ENCODE measurements at regions not wholly inside any gene's neighbourhood (a gene's known extent, or its start where the extent isn't known, plus 50 kb on each side); places are given as distances from the start of the nearest gene placed in this dataset.

- DNase-seq (ENCODE audit: insufficient read length, low spot score) (no peak), FAIRE-seq (no peak)
- TF ChIP-seq SPI1 (IDR thresholded peaks at IDR 0.05; ENCODE audit: low read depth, low read length) (no peak), PAX5 (IDR thresholded peaks at IDR 0.05; ENCODE audit: insufficient read depth, low read length, severe bottlenecking) (no peak), POLR2A (IDR thresholded peaks at IDR 0.05; ENCODE audit: low read depth, low read length) (no peak), TAF1 (IDR thresholded peaks at IDR 0.05; ENCODE audit: low read depth, low read length) (no peak), POU2F2 (IDR thresholded peaks at IDR 0.05; ENCODE audit: low read depth, low read length) (no peak), POLR2AphosphoS5 (IDR thresholded peaks at IDR 0.05; ENCODE audit: low read depth, low read length) (no peak)
Measured at GRCh38 chr16:86198206-86199118, 299.5 kb downstream of the IRF8 start.

GRCh38 chr16:86199182-86199581 is 300.2 kb downstream of the IRF8 start:
- TF ChIP-seq TAF1 (IDR thresholded peaks at IDR 0.05; ENCODE audit: low read depth, low read length) (no peak), POLR2AphosphoS5 (IDR thresholded peaks at IDR 0.05; ENCODE audit: low read depth, low read length) (no peak), POLR2A (IDR thresholded peaks at IDR 0.05; ENCODE audit: low read depth, low read length) (no peak), SPI1 (IDR thresholded peaks at IDR 0.05; ENCODE audit: low read depth, low read length) (no peak), PAX5 (IDR thresholded peaks at IDR 0.05; ENCODE audit: insufficient read depth, low read length, severe bottlenecking) (no peak)
- DNase-seq (ENCODE audit: insufficient read length, low spot score) (no peak), FAIRE-seq (no peak)

GRCh38 chr16:86199871-86200695 is 301.1 kb downstream of the IRF8 start:
- DNase-seq (ENCODE audit: insufficient read length, low spot score) (no peak), FAIRE-seq (no peak)
- TF ChIP-seq SPI1 (IDR thresholded peaks at IDR 0.05; ENCODE audit: low read depth, low read length), result no peak
- TF ChIP-seq POLR2A (IDR thresholded peaks at IDR 0.05; ENCODE audit: low read depth, low read length), result no peak
- no peak for TF ChIP-seq POLR2AphosphoS5 (IDR thresholded peaks at IDR 0.05; ENCODE audit: low read depth, low read length)
- no peak for TF ChIP-seq TAF1 (IDR thresholded peaks at IDR 0.05; ENCODE audit: low read depth, low read length)
- no peak for TF ChIP-seq PAX5 (IDR thresholded peaks at IDR 0.05; ENCODE audit: insufficient read depth, low read length, severe bottlenecking)
- TF ChIP-seq POU2F2 (IDR thresholded peaks at IDR 0.05; ENCODE audit: low read depth, low read length), result no peak

- FAIRE-seq (no peak), DNase-seq (ENCODE audit: insufficient read length, low spot score) (no peak)
- TF ChIP-seq POLR2A (IDR thresholded peaks at IDR 0.05; ENCODE audit: low read depth, low read length) (no peak), POLR2AphosphoS5 (IDR thresholded peaks at IDR 0.05; ENCODE audit: low read depth, low read length) (no peak), POU2F2 (IDR thresholded peaks at IDR 0.05; ENCODE audit: low read depth, low read length) (no peak), PAX5 (IDR thresholded peaks at IDR 0.05; ENCODE audit: insufficient read depth, low read length, severe bottlenecking) (no peak), SPI1 (IDR thresholded peaks at IDR 0.05; ENCODE audit: low read depth, low read length) (no peak), TAF1 (IDR thresholded peaks at IDR 0.05; ENCODE audit: low read depth, low read length) (no peak)
Measured at GRCh38 chr16:86200722-86201121, 301.8 kb downstream of the IRF8 start.

GRCh38 chr16:86201746-86202145 is 302.8 kb downstream of the IRF8 start:
- FAIRE-seq (no peak), DNase-seq (ENCODE audit: insufficient read length, low spot score) (no peak)
- TF ChIP-seq SPI1 (IDR thresholded peaks at IDR 0.05; ENCODE audit: low read depth, low read length) (no peak), PAX5 (IDR thresholded peaks at IDR 0.05; ENCODE audit: insufficient read depth, low read length, severe bottlenecking) (no peak), POLR2A (IDR thresholded peaks at IDR 0.05; ENCODE audit: low read depth, low read length) (no peak), POLR2AphosphoS5 (IDR thresholded peaks at IDR 0.05; ENCODE audit: low read depth, low read length) (no peak), TAF1 (IDR thresholded peaks at IDR 0.05; ENCODE audit: low read depth, low read length) (no peak), POU2F2 (IDR thresholded peaks at IDR 0.05; ENCODE audit: low read depth, low read length) (no peak)

GRCh38 chr16:86202267-86202666 is 303.3 kb downstream of the IRF8 start:
- TF ChIP-seq POLR2AphosphoS5 (IDR thresholded peaks at IDR 0.05; ENCODE audit: low read depth, low read length) (no peak), POU2F2 (IDR thresholded peaks at IDR 0.05; ENCODE audit: low read depth, low read length) (no peak), PAX5 (IDR thresholded peaks at IDR 0.05; ENCODE audit: insufficient read depth, low read length, severe bottlenecking) (no peak)
- DNase-seq (ENCODE audit: insufficient read length, low spot score) (no peak), FAIRE-seq (no peak)

GRCh38 chr16:86202760-86203426 is 303.9 kb downstream of the IRF8 start:
- no peak for FAIRE-seq

GRCh38 chr16:86203557-86204275 is 304.8 kb downstream of the IRF8 start:
- no peak for TF ChIP-seq TAF1 (IDR thresholded peaks at IDR 0.05; ENCODE audit: low read depth, low read length)
- TF ChIP-seq SPI1 (IDR thresholded peaks at IDR 0.05; ENCODE audit: low read depth, low read length), result no peak
- no peak for TF ChIP-seq POU2F2 (IDR thresholded peaks at IDR 0.05; ENCODE audit: low read depth, low read length)
- no peak for TF ChIP-seq POLR2AphosphoS5 (IDR thresholded peaks at IDR 0.05; ENCODE audit: low read depth, low read length)
- no peak for TF ChIP-seq PAX5 (IDR thresholded peaks at IDR 0.05; ENCODE audit: insufficient read depth, low read length, severe bottlenecking)
- no peak for TF ChIP-seq POLR2A (IDR thresholded peaks at IDR 0.05; ENCODE audit: low read depth, low read length)
- DNase-seq (ENCODE audit: insufficient read length, low spot score) (no peak), FAIRE-seq (no peak)

More at GRCh38 chr16:86202760-86203426, 303.9 kb downstream of the IRF8 start:
- no peak for DNase-seq (ENCODE audit: insufficient read length, low spot score)
- TF ChIP-seq POLR2A (IDR thresholded peaks at IDR 0.05; ENCODE audit: low read depth, low read length) (no peak), TAF1 (IDR thresholded peaks at IDR 0.05; ENCODE audit: low read depth, low read length) (no peak), PAX5 (IDR thresholded peaks at IDR 0.05; ENCODE audit: insufficient read depth, low read length, severe bottlenecking) (no peak)
